HG02571 (cell line): ENCODE measurements at regions not wholly inside any gene's neighbourhood (a gene's known extent, or its start where the extent isn't known, plus 50 kb on each side); places are given as distances from the start of the nearest gene placed in this dataset.
"Not testable (repeated sequence)": the region's sequence is repeated elsewhere in the genome, so short reads cannot be mapped to it uniquely, and the experiment has no call there.

Experiments used
- ATAC-seq: cut with Tn5 transposase; IDR thresholded peaks from one replicate; pipeline ENCODE4 v1.9.1; 2021; ENCODE audit warnings: mild to moderate bottlenecking, moderate library complexity; ENCODE audit not compliant: unreplicated experiment

GRCh38 chr6:145075425-145075824, 659.9 kb downstream of the EPM2A start:
- ATAC-seq: no peak

- ATAC-seq: no peak
Measured at GRCh38 chr6:145076115-145076841, 659.0 kb downstream of the EPM2A start.

GRCh38 chr6:145077382-145077781, 657.9 kb downstream of the EPM2A start:
- no peak for ATAC-seq

GRCh38 chr6:145080651-145081050, 654.7 kb downstream of the EPM2A start:
- no peak for ATAC-seq

- no peak for ATAC-seq
Measured at GRCh38 chr6:145081677-145082076, 653.6 kb downstream of the EPM2A start.

- ATAC-seq: no peak
Measured at GRCh38 chr6:145082359-145082758, 653.0 kb downstream of the EPM2A start.

GRCh38 chr6:145086197-145086596, 649.1 kb downstream of the EPM2A start:
- no peak for ATAC-seq

GRCh38 chr6:145087034-145087433, 648.3 kb downstream of the EPM2A start:
- ATAC-seq: no peak

GRCh38 chr6:145090801-145091585, 644.3 kb downstream of the EPM2A start:
- ATAC-seq: no peak

GRCh38 chr6:145091586-145092142, 643.7 kb downstream of the EPM2A start:
- no peak for ATAC-seq

GRCh38 chr6:145092554-145092953, 642.8 kb downstream of the EPM2A start:
- ATAC-seq: no peak

- ATAC-seq: no peak
Measured at GRCh38 chr6:145093226-145093625, 642.1 kb downstream of the EPM2A start.

- no peak for ATAC-seq
Measured at GRCh38 chr6:145096846-145097245, 638.5 kb downstream of the EPM2A start.

- ATAC-seq: not testable (repeated sequence)
Measured at GRCh38 chr6:145098127-145098526, 637.2 kb downstream of the EPM2A start.

- ATAC-seq: no peak
Measured at GRCh38 chr6:145099713-145100112, 635.6 kb downstream of the EPM2A start.

GRCh38 chr6:145110109-145110508, 625.2 kb downstream of the EPM2A start:
- no peak for ATAC-seq

GRCh38 chr6:145111407-145111806, 623.9 kb downstream of the EPM2A start:
- not testable (repeated sequence) for ATAC-seq

- ATAC-seq: no peak
Measured at GRCh38 chr6:145112711-145113148, 622.6 kb downstream of the EPM2A start.

GRCh38 chr6:145115638-145116037, 619.7 kb downstream of the EPM2A start:
- no peak for ATAC-seq

GRCh38 chr6:145116591-145117178, 618.6 kb downstream of the EPM2A start:
- ATAC-seq: no peak

- no peak for ATAC-seq
Measured at GRCh38 chr6:145118224-145118623, 617.1 kb downstream of the EPM2A start.
